ENCODE measurements at regions not wholly inside any gene's neighbourhood (a gene's known extent, or its start where the extent isn't known, plus 50 kb on each side); places are given as distances from the start of the nearest gene placed in this dataset.

DNA sequence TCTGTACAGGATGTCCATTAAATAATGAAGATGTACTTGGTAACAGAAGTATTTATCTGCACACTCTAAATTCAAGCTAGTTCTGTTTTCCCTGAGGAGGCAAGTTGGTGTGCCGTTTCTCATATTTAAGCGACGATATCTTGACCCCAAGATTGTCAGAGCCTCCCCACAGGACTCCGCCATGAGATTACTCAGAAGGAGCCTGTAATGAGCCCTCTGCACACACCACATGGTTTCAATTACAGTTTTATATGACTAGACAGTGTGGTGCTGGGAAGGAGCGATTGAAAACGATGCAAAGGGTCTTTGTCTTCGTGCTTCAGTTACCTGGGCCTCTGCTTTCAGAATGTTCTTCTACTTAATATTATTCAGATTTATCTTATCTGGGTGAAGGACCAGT, 840.4 kb upstream of the WWC1 start:
- no peak for DNase-seq
- Histone ChIP-seq H4K20me1 (ENCODE audit: control insufficient read depth, insufficient read depth, low read length, poor library complexity, severe bottlenecking) (no peaks in the 10 kb centered on the region), H3K36me3 (replicated peaks in 1 of 2; ENCODE audit: control extremely low read depth in 1 of 2, control insufficient read depth in 1 of 2, extremely low read depth in 1 of 2, insufficient read depth in 2 of 2, low read length in 1 of 2) (no peaks in the 10 kb centered on the region), H3K27me3 (replicated peaks in 1 of 4; ENCODE audit: control extremely low read depth in 1 of 4, control insufficient read depth in 3 of 4, insufficient read depth in 4 of 4, low read length in 3 of 4) (no peaks in the 10 kb centered on the region), H3K4me1 (ENCODE audit: control insufficient read depth in 2 of 2, insufficient read depth in 2 of 2, low read length in 2 of 2) (no peaks in the 10 kb centered on the region), H3K9ac (ENCODE audit: low read length) (no peak overlapping the region), H3K9me3 (ENCODE audit: control extremely low read depth in 1 of 3, control insufficient read depth in 2 of 3, insufficient read depth in 1 of 3, low read length in 2 of 3) (no peaks in the 10 kb centered on the region), H3K4me3 (ENCODE audit: control extremely low read depth in 1 of 5, extremely low read depth in 1 of 5, insufficient read depth in 1 of 5, low read depth in 2 of 5, low read length in 4 of 5) (no peak overlapping the region), H3K4me2 (replicated peaks; ENCODE audit: low read depth, low read length, poor library complexity, severe bottlenecking) (no peak overlapping the region), H3K79me2 (ENCODE audit: control insufficient read depth, insufficient read depth, low read length) (no peaks in the 10 kb centered on the region), H2AFZ (ENCODE audit: insufficient read depth, low read depth, low read length, poor library complexity, severe bottlenecking) (no peak overlapping the region), H3K27ac (ENCODE audit: low read length in 2 of 2) (no peak overlapping the region)
- Mint-ChIP-seq H3K27ac (no peak overlapping the region), H3K9me3 (ENCODE audit: insufficient read depth) (peaks cover 3% of the 10 kb centered on the region), H3K4me3 (no peak overlapping the region), H3K27me3 (no peaks in the 10 kb centered on the region), H3K4me1 (no peaks in the 10 kb centered on the region)
- CTCF ChIA-PET = no interaction called here
- TF ChIP-seq CTCF (IDR thresholded peaks at IDR 0.05) (no peak), EZH2 (IDR thresholded peaks at IDR 0.05; ENCODE audit: borderline replicate concordance, insufficient read depth, low read depth, low read length, poor library complexity, severe bottlenecking) (no peak)
- no peak for ATAC-seq (ENCODE audit: low read depth)
- WGBS (ENCODE audit: insufficient coverage) = no CpG with 5 or more reads among the region's 7 CpGs
- POLR2A ChIA-PET = no interaction called here
- intact Hi-C loops (cut with micrococcal nuclease) = no loop called here

DNA sequence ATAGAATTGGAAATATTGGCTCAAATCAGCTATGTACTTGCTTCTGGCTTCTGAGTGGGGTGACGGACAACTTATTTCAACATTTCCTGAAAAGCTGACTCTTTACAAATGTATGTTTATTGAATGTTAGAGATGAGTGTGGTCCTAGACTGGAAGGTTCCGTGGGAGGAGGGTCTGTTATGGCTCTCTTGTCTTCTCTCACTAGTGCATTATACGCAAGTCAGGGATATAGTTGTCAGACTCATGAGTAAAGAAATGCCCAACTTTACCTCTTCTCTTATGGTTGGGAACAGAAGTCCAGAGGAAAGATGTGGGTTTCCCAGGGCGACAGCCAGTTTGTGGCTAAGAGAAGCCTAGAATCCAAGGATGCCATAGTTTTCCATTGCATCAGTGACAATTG, 839.3 kb upstream of the WWC1 start:
- ATAC-seq (ENCODE audit: low read depth) (no peak), DNase-seq (no peak)
- Histone ChIP-seq H3K27ac (ENCODE audit: low read length in 2 of 2) (no peak overlapping the region), H3K4me3 (ENCODE audit: control extremely low read depth in 1 of 5, extremely low read depth in 1 of 5, insufficient read depth in 1 of 5, low read depth in 2 of 5, low read length in 4 of 5) (no peak overlapping the region), H2AFZ (ENCODE audit: insufficient read depth, low read depth, low read length, poor library complexity, severe bottlenecking) (no peak overlapping the region), H3K27me3 (replicated peaks in 1 of 4; ENCODE audit: control extremely low read depth in 1 of 4, control insufficient read depth in 3 of 4, insufficient read depth in 4 of 4, low read length in 3 of 4) (no peaks in the 10 kb centered on the region), H3K9me3 (ENCODE audit: control extremely low read depth in 1 of 3, control insufficient read depth in 2 of 3, insufficient read depth in 1 of 3, low read length in 2 of 3) (no peaks in the 10 kb centered on the region), H3K9ac (ENCODE audit: low read length) (no peak overlapping the region), H3K4me1 (ENCODE audit: control insufficient read depth in 2 of 2, insufficient read depth in 2 of 2, low read length in 2 of 2) (no peaks in the 10 kb centered on the region), H4K20me1 (ENCODE audit: control insufficient read depth, insufficient read depth, low read length, poor library complexity, severe bottlenecking) (no peaks in the 10 kb centered on the region), H3K36me3 (replicated peaks in 1 of 2; ENCODE audit: control extremely low read depth in 1 of 2, control insufficient read depth in 1 of 2, extremely low read depth in 1 of 2, insufficient read depth in 2 of 2, low read length in 1 of 2) (no peaks in the 10 kb centered on the region), H3K79me2 (ENCODE audit: control insufficient read depth, insufficient read depth, low read length) (no peaks in the 10 kb centered on the region), H3K4me2 (replicated peaks; ENCODE audit: low read depth, low read length, poor library complexity, severe bottlenecking) (no peak overlapping the region)
- 64% methylated on average over 1 of the region's 4 CpGs for WGBS (ENCODE audit: insufficient coverage)
- CTCF ChIA-PET = no interaction called here
- intact Hi-C loops (cut with micrococcal nuclease) = no loop called here
- Mint-ChIP-seq H3K4me3 (no peak overlapping the region), H3K27ac (no peak overlapping the region), H3K9me3 (ENCODE audit: insufficient read depth) (peaks cover 3% of the 10 kb centered on the region), H3K27me3 (no peaks in the 10 kb centered on the region), H3K4me1 (no peaks in the 10 kb centered on the region)
- TF ChIP-seq CTCF (IDR thresholded peaks at IDR 0.05) (no peak), EZH2 (IDR thresholded peaks at IDR 0.05; ENCODE audit: borderline replicate concordance, insufficient read depth, low read depth, low read length, poor library complexity, severe bottlenecking) (no peak)
- POLR2A ChIA-PET = no interaction called here
